GM23338 (cell line): ENCODE measurements at regions not wholly inside any gene's neighbourhood (a gene's known extent, or its start where the extent isn't known, plus 50 kb on each side); places are given as distances from the start of the nearest gene placed in this dataset.

ENCODE experiments used
- ATAC-seq: fragments of 200-7000 bp; cut with Tn5 transposase; 3 replicates; pipeline ENCODE4 v1.9.1; 2020
- DNase-seq: peaks from one replicate; pipeline ENCODE4 v3.0.0-alpha.2; 2015; ENCODE audit warnings: low spot score
- H2AFZ ChIP-seq: fragments of 200-600 bp; sonication (generic); 2 replicates; pipeline ENCODE4 v1.8.0; 2016; ENCODE audit warnings: antibody characterized with exemption, mild to moderate bottlenecking, moderate library complexity
- H3F3A ChIP-seq: fragments of 200-600 bp; sonication (generic); replicated peaks from 2 replicates; pipeline ENCODE4 v1.8.0; 2017; ENCODE audit warnings: antibody characterized with exemption, mixed run types, low read depth
- H3K27ac ChIP-seq: fragments of 200-600 bp; sonication (generic); 2 replicates; pipeline ENCODE4 v1.6.1; 2016; ENCODE audit warnings: low read depth
- H3K27me3 ChIP-seq: fragments of 200-600 bp; sonication (generic); 2 replicates; pipeline ENCODE4 v1.8.0; 2016; ENCODE audit warnings: mild to moderate bottlenecking, mixed run types, moderate library complexity; ENCODE audit not compliant: insufficient read depth
- H3K36me3 ChIP-seq: fragments of 200-600 bp; sonication (generic); 2 replicates; pipeline ENCODE4 v1.8.0; 2016; ENCODE audit warnings: mild to moderate bottlenecking; ENCODE audit not compliant: insufficient read depth
- H3K4me1 ChIP-seq: fragments of 200-600 bp; sonication (generic); 2 replicates; pipeline ENCODE4 v1.8.0; 2016; ENCODE audit warnings: mild to moderate bottlenecking, moderate library complexity; ENCODE audit not compliant: insufficient read depth
- H3K4me2 ChIP-seq: fragments of 200-600 bp; sonication (generic); 2 replicates; pipeline ENCODE4 v1.7.1; 2017; ENCODE audit warnings: mixed run types
- H3K4me3 ChIP-seq: fragments of 200-600 bp; sonication (generic); 2 replicates; pipeline ENCODE4 v1.6.1; 2016; ENCODE audit warnings: mixed run types
- H3K79me2 ChIP-seq: fragments of 200-600 bp; sonication (generic); replicated peaks from 2 replicates; pipeline ENCODE4 v1.8.0; 2017; ENCODE audit warnings: mild to moderate bottlenecking; ENCODE audit not compliant: insufficient read depth
- H3K9me2 ChIP-seq: fragments of 200-600 bp; sonication (generic); 2 replicates; pipeline ENCODE4 v1.8.0; 2017; ENCODE audit not compliant: insufficient read depth
- H4K20me1 ChIP-seq: fragments of 200-600 bp; sonication (generic); replicated peaks from 2 replicates; pipeline ENCODE4 v1.8.0; 2017; ENCODE audit warnings: mild to moderate bottlenecking; ENCODE audit not compliant: insufficient read depth
- H3K27ac Mint-ChIP-seq: 2 replicates; pipeline ENCODE4 v1.8.0; 2020; ENCODE audit warnings: inconsistent platforms, mild to moderate bottlenecking, moderate library complexity, mixed read lengths
- H3K27me3 Mint-ChIP-seq: 3 replicates; pipeline ENCODE4 v1.8.0; 2022; ENCODE audit warnings: low read depth, mild to moderate bottlenecking, moderate library complexity, mixed read lengths, inconsistent platforms; ENCODE audit not compliant: insufficient read depth, poor library complexity
- H3K36me3 Mint-ChIP-seq: 3 replicates; pipeline ENCODE4 v1.8.0; 2021; ENCODE audit warnings: low read depth, mild to moderate bottlenecking, inconsistent platforms, moderate library complexity, mixed read lengths
- H3K4me1 Mint-ChIP-seq: 3 replicates; pipeline ENCODE4 v1.8.0; 2020; ENCODE audit warnings: mild to moderate bottlenecking, inconsistent platforms, mixed read lengths
- H3K4me3 Mint-ChIP-seq: 3 replicates; pipeline ENCODE4 v1.8.0; 2021; ENCODE audit warnings: moderate library complexity, mild to moderate bottlenecking, inconsistent platforms, mixed read lengths
- H3K9me3 Mint-ChIP-seq: 3 replicates; pipeline ENCODE4 v1.8.0; 2020; ENCODE audit warnings: moderate library complexity, mild to moderate bottlenecking, inconsistent platforms, mixed read lengths
- CREB1 ChIP-seq: fragments of 250-450 bp; sonication (Bioruptor Pico); IDR thresholded peaks from 2 replicates; pipeline ENCODE4 v1.5.0; 2020; ENCODE audit warnings: low read depth, mild to moderate bottlenecking, moderate library complexity
- ETS1 ChIP-seq: IDR thresholded peaks from 2 replicates; pipeline ENCODE4 v1.6.1; 2016; ENCODE audit warnings: antibody characterized with exemption
- EZH2 ChIP-seq: fragments of 200-600 bp; sonication (generic); IDR thresholded peaks from one replicate; pipeline ENCODE4 v1.8.0; 2017; ENCODE audit warnings: antibody characterized with exemption, mild to moderate bottlenecking, low read depth; ENCODE audit not compliant: unreplicated experiment
- EZH2phosphoT487 ChIP-seq: fragments of 200-600 bp; sonication (generic); IDR thresholded peaks from one replicate; pipeline ENCODE4 v1.8.1; 2018; ENCODE audit warnings: antibody characterized with exemption; ENCODE audit not compliant: unreplicated experiment
- JUNB ChIP-seq: IDR thresholded peaks from one replicate; pipeline ENCODE4 v1.6.1; 2016; ENCODE audit warnings: antibody characterized with exemption; ENCODE audit not compliant: unreplicated experiment
- NANOG ChIP-seq: IDR thresholded peaks from 2 replicates; pipeline ENCODE4 v1.6.1; 2016; ENCODE audit warnings: antibody characterized with exemption, borderline replicate concordance
- POLR2AphosphoS5 ChIP-seq: IDR thresholded peaks from 2 replicates; pipeline ENCODE4 v1.6.1; 2016; ENCODE audit warnings: antibody characterized with exemption, low read depth
- STAT1 ChIP-seq: IDR thresholded peaks from one replicate; pipeline ENCODE4 v1.6.1; 2016; ENCODE audit warnings: antibody characterized with exemption; ENCODE audit not compliant: unreplicated experiment
- ZNF114 ChIP-seq: fragments of 250-450 bp; sonication (Bioruptor Pico); IDR thresholded peaks from 2 replicates; pipeline ENCODE4 v1.5.0; 2020; ENCODE audit warnings: mild to moderate bottlenecking, moderate library complexity
- ZNF331 ChIP-seq: fragments of 250-450 bp; sonication (Bioruptor Pico); IDR thresholded peaks from 2 replicates; pipeline ENCODE4 v1.5.0; 2020; ENCODE audit warnings: low read depth, mild to moderate bottlenecking, moderate library complexity
- TF ChIP-seq, protein P1 (sequence below), 2 experiments: fragments of 200-600 bp in 1 of 2; sonication (generic) in 1 of 2; conservative IDR thresholded peaks; 2 replicates each; pipeline versions ENCODE4 v1.5.1 to v1.6.1; 2016 to 2017; ENCODE audit warnings: antibody characterized with exemption in 2 of 2, low read depth in 2 of 2, mild to moderate bottlenecking in 2 of 2, moderate library complexity in 1 of 2
- TF ChIP-seq, protein P2 (sequence below): fragments of 250-450 bp; sonication (Bioruptor Pico); IDR thresholded peaks from 2 replicates; pipeline ENCODE4 v1.5.0; 2020; ENCODE audit warnings: mild to moderate bottlenecking, moderate library complexity
- TF ChIP-seq, protein P3 (sequence below): IDR thresholded peaks from one replicate; pipeline ENCODE4 v1.6.1; 2018; ENCODE audit warnings: antibody characterized with exemption; ENCODE audit not compliant: unreplicated experiment

- peaks cover 5% of the 10 kb centered on the region; the same call in 1 of the 2 replicates for H3K9me2 ChIP-seq
- ATAC-seq (no peak), DNase-seq (no peak)
- H3K79me2 ChIP-seq: no peaks in the 10 kb centered on the region
- no peak overlapping the region for H3K27ac ChIP-seq
- Mint-ChIP-seq H3K4me3 (no peak overlapping the region), H3K4me1 (peaks cover 4% of the 10 kb centered on the region; the same call in 2 of the 3 replicates), H3K9me3 (peaks cover 9% of the 10 kb centered on the region; the same call in 2 of the 3 replicates), H3K27me3 (peaks cover 3% of the 10 kb centered on the region), H3K36me3 (no peaks in the 10 kb centered on the region), H3K27ac (no peak overlapping the region)
- no peak overlapping the region for H2AFZ ChIP-seq
- no peaks in the 10 kb centered on the region for H4K20me1 ChIP-seq
- H3K4me2 ChIP-seq: no peak overlapping the region
- TF ChIP-seq EZH2: no peak
- TF ChIP-seq JUNB: no peak
- no peak for TF ChIP-seq CREB1 (CRISPR knock-in tag)
- no peak for TF ChIP-seq POLR2AphosphoS5
- no peak for TF ChIP-seq ETS1
- TF ChIP-seq, protein P1, sequence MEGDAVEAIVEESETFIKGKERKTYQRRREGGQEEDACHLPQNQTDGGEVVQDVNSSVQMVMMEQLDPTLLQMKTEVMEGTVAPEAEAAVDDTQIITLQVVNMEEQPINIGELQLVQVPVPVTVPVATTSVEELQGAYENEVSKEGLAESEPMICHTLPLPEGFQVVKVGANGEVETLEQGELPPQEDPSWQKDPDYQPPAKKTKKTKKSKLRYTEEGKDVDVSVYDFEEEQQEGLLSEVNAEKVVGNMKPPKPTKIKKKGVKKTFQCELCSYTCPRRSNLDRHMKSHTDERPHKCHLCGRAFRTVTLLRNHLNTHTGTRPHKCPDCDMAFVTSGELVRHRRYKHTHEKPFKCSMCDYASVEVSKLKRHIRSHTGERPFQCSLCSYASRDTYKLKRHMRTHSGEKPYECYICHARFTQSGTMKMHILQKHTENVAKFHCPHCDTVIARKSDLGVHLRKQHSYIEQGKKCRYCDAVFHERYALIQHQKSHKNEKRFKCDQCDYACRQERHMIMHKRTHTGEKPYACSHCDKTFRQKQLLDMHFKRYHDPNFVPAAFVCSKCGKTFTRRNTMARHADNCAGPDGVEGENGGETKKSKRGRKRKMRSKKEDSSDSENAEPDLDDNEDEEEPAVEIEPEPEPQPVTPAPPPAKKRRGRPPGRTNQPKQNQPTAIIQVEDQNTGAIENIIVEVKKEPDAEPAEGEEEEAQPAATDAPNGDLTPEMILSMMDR (conservative IDR thresholded peaks at IDR 0.05; ENCODE audit: low read depth in 2 of 2): no peak
- TF ChIP-seq, protein P2, sequence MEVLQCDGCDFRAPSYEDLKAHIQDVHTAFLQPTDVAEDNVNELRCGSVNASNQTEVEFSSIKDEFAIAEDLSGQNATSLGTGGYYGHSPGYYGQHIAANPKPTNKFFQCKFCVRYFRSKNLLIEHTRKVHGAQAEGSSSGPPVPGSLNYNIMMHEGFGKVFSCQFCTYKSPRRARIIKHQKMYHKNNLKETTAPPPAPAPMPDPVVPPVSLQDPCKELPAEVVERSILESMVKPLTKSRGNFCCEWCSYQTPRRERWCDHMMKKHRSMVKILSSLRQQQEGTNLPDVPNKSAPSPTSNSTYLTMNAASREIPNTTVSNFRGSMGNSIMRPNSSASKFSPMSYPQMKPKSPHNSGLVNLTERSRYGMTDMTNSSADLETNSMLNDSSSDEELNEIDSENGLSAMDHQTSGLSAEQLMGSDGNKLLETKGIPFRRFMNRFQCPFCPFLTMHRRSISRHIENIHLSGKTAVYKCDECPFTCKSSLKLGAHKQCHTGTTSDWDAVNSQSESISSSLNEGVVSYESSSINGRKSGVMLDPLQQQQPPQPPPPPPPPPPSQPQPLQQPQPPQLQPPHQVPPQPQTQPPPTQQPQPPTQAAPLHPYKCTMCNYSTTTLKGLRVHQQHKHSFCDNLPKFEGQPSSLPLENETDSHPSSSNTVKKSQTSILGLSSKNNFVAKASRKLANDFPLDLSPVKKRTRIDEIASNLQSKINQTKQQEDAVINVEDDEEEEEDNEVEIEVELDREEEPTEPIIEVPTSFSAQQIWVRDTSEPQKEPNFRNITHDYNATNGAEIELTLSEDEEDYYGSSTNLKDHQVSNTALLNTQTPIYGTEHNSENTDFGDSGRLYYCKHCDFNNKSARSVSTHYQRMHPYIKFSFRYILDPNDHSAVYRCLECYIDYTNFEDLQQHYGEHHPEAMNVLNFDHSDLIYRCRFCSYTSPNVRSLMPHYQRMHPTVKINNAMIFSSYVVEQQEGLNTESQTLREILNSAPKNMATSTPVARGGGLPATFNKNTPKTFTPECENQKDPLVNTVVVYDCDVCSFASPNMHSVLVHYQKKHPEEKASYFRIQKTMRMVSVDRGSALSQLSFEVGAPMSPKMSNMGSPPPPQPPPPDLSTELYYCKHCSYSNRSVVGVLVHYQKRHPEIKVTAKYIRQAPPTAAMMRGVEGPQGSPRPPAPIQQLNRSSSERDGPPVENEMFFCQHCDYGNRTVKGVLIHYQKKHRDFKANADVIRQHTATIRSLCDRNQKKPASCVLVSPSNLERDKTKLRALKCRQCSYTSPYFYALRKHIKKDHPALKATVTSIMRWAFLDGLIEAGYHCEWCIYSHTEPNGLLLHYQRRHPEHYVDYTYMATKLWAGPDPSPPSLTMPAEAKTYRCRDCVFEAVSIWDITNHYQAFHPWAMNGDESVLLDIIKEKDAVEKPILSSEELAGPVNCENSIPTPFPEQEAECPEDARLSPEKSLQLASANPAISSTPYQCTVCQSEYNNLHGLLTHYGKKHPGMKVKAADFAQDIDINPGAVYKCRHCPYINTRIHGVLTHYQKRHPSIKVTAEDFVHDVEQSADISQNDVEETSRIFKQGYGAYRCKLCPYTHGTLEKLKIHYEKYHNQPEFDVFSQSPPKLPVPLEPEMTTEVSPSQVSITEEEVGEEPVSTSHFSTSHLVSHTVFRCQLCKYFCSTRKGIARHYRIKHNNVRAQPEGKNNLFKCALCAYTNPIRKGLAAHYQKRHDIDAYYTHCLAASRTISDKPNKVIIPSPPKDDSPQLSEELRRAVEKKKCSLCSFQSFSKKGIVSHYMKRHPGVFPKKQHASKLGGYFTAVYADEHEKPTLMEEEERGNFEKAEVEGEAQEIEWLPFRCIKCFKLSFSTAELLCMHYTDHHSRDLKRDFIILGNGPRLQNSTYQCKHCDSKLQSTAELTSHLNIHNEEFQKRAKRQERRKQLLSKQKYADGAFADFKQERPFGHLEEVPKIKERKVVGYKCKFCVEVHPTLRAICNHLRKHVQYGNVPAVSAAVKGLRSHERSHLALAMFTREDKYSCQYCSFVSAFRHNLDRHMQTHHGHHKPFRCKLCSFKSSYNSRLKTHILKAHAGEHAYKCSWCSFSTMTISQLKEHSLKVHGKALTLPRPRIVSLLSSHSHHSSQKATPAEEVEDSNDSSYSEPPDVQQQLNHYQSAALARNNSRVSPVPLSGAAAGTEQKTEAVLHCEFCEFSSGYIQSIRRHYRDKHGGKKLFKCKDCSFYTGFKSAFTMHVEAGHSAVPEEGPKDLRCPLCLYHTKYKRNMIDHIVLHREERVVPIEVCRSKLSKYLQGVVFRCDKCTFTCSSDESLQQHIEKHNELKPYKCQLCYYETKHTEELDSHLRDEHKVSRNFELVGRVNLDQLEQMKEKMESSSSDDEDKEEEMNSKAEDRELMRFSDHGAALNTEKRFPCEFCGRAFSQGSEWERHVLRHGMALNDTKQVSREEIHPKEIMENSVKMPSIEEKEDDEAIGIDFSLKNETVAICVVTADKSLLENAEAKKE (CRISPR knock-in tag): no peak
- TF ChIP-seq NANOG: no peak
- no peak for TF ChIP-seq EZH2phosphoT487
- no peak for TF ChIP-seq STAT1
- no peak for TF ChIP-seq ZNF331 (CRISPR knock-in tag)
- TF ChIP-seq, protein P3, sequence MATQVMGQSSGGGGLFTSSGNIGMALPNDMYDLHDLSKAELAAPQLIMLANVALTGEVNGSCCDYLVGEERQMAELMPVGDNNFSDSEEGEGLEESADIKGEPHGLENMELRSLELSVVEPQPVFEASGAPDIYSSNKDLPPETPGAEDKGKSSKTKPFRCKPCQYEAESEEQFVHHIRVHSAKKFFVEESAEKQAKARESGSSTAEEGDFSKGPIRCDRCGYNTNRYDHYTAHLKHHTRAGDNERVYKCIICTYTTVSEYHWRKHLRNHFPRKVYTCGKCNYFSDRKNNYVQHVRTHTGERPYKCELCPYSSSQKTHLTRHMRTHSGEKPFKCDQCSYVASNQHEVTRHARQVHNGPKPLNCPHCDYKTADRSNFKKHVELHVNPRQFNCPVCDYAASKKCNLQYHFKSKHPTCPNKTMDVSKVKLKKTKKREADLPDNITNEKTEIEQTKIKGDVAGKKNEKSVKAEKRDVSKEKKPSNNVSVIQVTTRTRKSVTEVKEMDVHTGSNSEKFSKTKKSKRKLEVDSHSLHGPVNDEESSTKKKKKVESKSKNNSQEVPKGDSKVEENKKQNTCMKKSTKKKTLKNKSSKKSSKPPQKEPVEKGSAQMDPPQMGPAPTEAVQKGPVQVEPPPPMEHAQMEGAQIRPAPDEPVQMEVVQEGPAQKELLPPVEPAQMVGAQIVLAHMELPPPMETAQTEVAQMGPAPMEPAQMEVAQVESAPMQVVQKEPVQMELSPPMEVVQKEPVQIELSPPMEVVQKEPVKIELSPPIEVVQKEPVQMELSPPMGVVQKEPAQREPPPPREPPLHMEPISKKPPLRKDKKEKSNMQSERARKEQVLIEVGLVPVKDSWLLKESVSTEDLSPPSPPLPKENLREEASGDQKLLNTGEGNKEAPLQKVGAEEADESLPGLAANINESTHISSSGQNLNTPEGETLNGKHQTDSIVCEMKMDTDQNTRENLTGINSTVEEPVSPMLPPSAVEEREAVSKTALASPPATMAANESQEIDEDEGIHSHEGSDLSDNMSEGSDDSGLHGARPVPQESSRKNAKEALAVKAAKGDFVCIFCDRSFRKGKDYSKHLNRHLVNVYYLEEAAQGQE: no peak
- TF ChIP-seq ZNF114 (CRISPR knock-in tag): no peak
- no peaks in the 10 kb centered on the region for H3K36me3 ChIP-seq
- no peaks in the 10 kb centered on the region for H3K4me1 ChIP-seq
- H3K4me3 ChIP-seq: no peak overlapping the region
- no peaks in the 10 kb centered on the region for H3K27me3 ChIP-seq
- no peaks in the 10 kb centered on the region for H3F3A ChIP-seq
Observed at GRCh38 chr2:60267122-60267521, 286.3 kb downstream of the BCL11A start.
